GM03348 (cell line): ENCODE measurements at regions not wholly inside any gene's neighbourhood (a gene's known extent, or its start where the extent isn't known, plus 50 kb on each side); places are given as distances from the start of the nearest gene placed in this dataset.

Experiments
- DNase-seq: peaks from one replicate; pipeline ENCODE4 v3.0.0; 2012; ENCODE audit warnings: low spot score

- DNase-seq, result no peak
Measured at GRCh38 chr1:59028048-59028447, 244.2 kb upstream of the JUN start.

GRCh38 chr1:59029411-59030167 is 245.7 kb upstream of the JUN start:
- DNase-seq, result no peak

- no peak for DNase-seq
Measured at GRCh38 chr1:59032228-59032627, 248.4 kb upstream of the JUN start.

- DNase-seq, result no peak
Measured at GRCh38 chr1:59033761-59034160, 249.9 kb upstream of the JUN start.

- DNase-seq, result no peak
Measured at GRCh38 chr1:59034925-59035324, 251.1 kb upstream of the JUN start.

GRCh38 chr1:59039551-59039950 is 255.7 kb upstream of the JUN start:
- no peak for DNase-seq

- DNase-seq, result no peak
Measured at GRCh38 chr1:59040486-59040885, 256.4 kb upstream of the FGGY start.

GRCh38 chr1:59041646-59042277 is 255.1 kb upstream of the FGGY start:
- no peak for DNase-seq

GRCh38 chr1:59043796-59044195 is 253.1 kb upstream of the FGGY start:
- peak; percentile 72 for DNase-seq

GRCh38 chr1:59044535-59045121 is 252.3 kb upstream of the FGGY start:
- DNase-seq, result no peak

- DNase-seq, result no peak
Measured at GRCh38 chr1:59045137-59045536, 251.8 kb upstream of the FGGY start.

GRCh38 chr1:59045636-59046035 is 251.3 kb upstream of the FGGY start:
- no peak for DNase-seq

- no peak for DNase-seq
Measured at GRCh38 chr1:59046134-59046533, 250.8 kb upstream of the FGGY start.

- no peak for DNase-seq
Measured at GRCh38 chr1:59046730-59047157, 250.2 kb upstream of the FGGY start.

- no peak for DNase-seq
Measured at GRCh38 chr1:59051007-59051406, 245.9 kb upstream of the FGGY start.

GRCh38 chr1:59052166-59052590 is 244.7 kb upstream of the FGGY start:
- DNase-seq, result no peak

GRCh38 chr1:59054172-59054571 is 242.7 kb upstream of the FGGY start:
- DNase-seq, result no peak

GRCh38 chr1:59055908-59056719 is 240.8 kb upstream of the FGGY start:
- DNase-seq, result no peak

- peak; percentile 89 for DNase-seq
Measured at GRCh38 chr1:59057211-59057694, 239.6 kb upstream of the FGGY start.

- DNase-seq, result no peak
Measured at GRCh38 chr1:59057796-59058195, 239.1 kb upstream of the FGGY start.

GRCh38 chr1:59058665-59059439 is 238.0 kb upstream of the FGGY start:
- DNase-seq, result no peak

GRCh38 chr1:59061876-59062275 is 235.0 kb upstream of the FGGY start:
- DNase-seq, result peak; percentile 86
